ENCODE measurements at regions not wholly inside any gene's neighbourhood (a gene's known extent, or its start where the extent isn't known, plus 50 kb on each side); places are given as distances from the start of the nearest gene placed in this dataset.

DNA sequence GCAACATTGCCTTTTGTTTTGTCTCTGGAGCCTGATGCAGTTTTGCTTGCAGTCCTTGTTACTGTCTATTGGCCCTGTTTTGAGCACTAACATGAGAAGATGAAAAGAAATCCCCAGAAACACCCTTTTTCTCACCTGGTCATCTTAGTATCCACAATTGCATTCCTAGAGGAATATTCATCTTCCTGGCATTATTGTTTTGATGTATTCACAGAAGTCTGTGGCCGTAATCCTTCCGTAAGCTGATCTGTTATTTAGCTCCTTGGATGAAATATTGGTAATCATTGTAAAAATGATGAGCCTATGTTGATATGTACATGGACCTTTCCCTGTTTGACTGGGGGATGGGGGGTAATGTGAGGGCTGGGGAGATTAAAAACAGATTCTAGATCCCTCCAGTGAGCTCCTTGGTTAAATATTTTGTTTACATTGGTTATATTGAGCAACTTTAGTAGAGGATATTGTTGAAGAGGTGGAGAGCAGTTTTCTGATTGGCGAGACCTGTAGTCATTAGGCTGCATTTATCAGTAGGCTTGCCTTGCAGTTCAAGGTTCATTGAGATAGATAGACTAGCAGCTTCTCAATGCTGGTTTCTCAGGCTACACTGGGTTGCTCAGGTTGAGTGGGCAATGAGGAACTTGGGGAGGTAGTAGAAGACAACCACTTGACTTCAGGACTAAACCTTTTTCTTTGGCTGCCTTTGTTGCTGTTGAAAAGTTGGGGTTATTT, 117.5 kb downstream of the MACIR start:
- no peak for DNase-seq

DNA sequence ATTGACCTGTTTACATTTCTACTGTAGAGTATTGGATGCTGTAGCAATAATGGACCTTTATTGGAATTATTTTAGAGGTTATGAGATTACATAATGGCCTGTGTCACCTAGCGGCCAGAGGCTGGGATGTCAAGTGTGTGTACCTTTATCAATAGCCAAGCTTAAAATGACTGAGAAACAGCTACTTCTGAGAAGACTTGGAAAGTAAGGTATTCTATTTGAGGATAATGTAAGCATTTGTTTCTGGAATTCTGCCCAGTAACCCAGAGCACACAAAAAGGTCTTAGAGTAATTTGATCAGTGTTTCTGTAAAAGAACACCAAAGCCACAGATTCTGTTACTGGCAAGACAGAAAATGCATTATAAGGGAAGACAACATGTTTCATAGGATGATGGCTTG, 116.8 kb downstream of the MACIR start:
- DNase-seq, result no peak

DNA sequence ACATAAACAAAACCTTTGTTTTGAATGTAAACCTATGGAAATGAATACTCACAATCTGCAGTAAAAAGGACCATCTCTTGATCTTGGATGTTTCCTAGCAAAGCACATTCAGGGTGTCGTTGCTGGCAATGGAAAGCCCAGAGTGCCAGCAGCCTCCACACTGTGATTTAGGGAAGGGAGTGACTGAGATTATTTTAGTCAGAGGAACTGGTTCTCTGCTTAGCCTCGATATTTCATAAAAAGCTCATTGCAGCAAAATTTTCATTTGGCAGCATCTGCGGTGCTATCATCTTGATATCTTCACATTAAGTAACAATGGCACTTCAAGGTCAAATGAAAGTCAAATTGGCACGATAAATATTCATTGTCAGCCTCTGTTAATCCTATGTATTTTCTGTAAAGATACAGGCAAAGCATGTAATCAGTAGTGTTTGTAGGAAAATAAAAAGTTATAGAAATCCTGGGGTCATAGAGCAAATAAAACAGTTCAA, 116.0 kb downstream of the MACIR start:
- DNase-seq, result no peak

DNA sequence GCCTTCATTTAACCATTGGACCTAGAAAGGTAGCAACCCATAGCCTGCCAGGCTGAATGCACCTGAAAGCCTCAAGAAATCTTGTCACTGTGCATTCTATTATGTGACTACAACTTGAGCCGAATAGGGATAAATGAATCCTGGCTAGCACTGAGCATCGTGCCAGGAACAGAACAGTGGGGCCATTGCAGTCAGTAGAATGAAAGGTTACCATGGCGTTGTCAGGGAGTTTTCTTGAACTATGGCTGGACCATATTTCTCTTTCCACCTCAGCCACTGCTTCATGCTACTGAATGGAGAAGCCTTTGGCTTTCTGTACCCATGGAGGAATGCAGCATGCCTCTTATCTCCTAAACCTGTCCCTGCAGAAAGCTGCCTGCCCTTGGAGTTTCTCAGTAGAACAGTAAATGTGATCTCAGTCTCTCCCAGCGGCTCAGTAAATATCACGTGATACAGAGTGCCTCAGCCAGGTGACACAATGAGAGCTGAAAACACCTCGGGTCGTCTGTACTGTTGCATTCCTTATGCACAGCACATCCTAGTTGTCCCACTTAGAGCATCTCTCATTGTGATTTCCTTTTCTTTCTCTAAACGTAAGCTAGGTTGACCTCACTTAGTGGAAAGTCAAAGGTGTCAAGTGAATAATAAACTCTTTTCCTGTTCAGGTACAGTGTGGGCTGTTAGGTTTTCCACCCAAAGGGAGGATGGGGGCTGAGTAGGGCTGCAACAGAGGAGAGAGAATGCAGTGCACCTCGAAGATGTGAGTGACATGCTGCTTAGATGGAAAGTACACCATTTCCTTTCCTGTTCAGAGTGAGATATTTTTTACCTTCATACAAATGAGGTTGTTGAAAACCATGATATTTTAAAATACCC, 115.3 kb downstream of the MACIR start:
- DNase-seq, result no peak

DNA sequence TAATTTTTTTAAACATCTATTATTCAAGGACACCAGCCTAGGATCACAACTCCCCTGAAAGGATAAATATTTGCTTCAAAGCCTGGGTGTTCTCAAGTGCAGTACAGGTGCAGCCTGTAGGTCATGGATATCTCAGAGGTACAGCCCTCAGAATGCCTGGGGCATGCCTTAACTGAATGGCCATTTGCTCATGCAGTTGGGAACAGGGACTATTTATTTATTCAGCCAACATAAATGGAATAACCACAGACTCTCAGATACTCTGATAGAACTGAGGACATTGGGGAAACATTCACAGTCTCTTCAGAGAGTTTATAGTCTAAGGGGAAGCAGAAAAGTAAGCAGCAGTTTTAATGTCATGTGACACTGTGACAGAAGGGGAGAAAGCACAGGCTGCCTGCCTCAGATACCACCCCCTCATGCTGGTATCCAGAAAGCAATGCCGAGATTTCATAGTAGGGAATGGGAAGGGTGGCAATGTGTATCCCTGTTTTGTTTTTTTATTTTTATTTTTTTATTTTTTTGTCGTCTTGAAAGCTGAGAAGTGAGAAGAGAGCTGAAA, 112.6 kb downstream of the MACIR start:
- no peak for DNase-seq

DNA sequence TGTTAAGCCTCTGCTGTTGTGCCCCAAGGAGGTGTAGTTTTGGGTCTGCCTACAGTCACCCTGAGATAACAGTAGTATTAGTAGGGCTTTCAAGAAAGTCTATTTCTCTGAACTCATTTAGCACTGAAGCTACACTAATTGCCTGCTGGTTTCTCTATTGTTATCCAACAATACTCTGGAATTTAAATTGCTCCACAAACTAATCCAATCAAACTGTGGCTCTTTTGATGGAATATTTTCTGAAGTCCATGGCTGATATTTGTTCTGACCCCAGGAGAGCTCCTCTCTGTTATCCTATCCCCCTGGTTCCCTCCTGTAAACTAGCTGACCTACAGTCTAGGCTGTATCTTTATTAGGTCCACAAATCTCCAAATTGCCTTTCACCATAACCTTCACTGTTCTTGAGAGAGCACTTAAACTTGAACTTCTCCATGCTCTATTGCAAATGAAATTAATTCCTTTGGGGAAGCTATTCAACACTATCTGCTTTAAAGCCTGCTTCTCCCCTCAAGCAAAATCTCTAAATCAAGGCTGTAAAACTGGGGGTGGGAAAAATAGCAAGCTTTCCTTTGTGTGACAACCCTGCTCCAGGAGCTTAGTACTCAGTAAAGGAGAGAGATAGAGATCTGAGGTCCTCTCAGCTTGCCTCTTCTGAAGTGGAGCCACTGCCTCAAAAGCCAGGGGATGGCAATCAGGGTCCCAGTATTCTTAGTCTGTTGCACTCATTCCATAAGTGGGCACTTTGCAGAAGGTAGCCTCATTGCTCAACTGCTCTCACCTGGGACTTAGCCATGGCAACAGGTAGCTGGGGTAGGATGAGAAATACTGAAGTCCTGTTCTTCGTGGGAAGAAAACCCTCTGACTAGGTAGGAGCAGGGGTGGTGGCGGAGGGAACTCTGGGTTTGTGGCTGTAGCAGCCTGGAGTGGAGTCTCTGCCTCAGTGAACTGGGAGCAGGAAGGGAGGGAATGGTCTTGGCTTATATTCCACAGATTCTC, 110.9 kb downstream of the MACIR start:
- no peak for DNase-seq

DNA sequence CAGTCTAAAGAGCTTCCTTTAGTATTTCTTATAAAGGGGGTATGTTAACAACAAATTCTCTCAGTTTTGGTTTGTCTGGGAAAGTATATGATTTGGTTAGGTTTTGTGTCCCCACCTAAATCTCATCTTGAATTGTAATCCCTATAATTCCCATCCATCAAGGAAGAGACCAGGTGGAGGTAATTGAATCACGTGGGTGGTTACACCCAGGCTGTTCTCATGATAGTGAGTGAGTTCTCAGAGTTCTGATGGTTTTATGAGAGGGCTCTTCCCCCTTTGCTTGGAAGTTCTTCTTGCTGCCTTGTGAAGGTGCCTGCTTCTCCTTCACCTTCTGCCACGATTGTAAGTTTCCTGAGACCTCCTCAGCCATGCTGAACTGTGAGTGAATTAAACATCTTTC, 109.1 kb downstream of the MACIR start:
- no peak for DNase-seq

DNA sequence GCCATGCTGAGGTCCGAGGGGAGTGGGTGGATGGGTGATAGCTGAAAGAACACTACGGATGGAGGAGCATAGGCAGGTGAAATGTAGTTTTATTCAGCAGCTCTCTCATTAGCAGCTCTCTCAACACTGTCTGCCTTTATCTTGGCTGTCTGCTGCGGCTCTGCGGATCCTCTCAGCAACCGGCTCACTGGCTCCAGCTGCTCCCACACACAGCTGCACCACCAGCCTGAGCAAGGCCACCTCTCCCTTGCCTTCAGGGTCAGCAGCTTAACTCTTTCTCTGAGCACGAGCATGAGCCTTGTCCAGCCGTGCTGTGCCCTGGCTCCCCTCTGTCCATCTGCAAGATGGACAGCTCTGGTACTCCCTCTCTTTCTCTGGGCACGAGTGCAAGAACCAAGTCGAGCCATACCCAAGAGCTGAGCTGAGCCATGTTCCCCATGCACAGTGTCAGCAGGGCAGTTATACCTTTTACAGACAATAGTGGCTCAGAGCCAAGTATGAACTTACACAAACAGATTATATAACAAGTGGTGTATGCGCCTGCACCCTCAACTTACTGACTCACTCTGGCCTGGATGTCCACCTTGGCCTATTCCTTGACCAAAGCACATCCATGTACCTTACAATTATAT, 108.5 kb downstream of the MACIR start:
- no peak for DNase-seq

DNA sequence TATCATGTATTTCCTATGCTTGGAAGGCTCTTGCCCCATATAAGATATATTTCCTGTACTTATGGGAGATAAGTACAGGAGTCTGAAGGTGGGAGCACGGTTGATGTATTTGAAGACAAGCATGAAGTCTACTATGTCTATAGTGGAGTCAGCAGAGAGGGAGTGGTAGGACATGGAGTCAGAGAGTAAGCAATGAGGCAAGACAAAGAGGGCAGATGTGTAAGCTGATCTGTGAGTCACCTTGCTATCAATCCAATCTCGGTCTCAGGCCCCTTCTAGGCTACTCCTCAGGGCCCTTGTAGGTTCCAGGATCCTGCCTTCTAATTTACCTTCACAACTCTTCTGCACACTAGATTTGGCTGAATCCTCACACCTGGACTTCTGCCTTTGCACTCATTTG, 105.5 kb downstream of the MACIR start:
- DNase-seq, result no peak

DNA sequence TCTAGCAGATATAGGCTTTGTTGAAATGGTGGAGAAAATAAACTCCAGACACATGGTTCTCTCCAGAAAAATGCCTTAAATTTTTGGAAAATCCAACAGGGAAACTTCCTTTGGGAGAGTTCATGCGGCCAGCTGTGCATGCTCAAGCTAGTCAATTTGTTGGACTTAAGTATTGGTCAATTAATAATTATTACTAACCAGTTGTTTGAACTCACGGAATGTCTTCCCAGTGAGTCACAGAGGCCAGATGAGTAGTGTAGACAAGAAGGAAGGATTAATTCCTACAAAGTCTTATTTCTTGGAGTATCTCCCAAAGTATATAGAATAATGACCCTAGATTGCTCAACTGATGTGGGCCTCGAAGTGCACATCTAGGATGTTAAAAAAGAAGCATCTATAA, 103.6 kb downstream of the MACIR start:
- no peak for DNase-seq

DNA sequence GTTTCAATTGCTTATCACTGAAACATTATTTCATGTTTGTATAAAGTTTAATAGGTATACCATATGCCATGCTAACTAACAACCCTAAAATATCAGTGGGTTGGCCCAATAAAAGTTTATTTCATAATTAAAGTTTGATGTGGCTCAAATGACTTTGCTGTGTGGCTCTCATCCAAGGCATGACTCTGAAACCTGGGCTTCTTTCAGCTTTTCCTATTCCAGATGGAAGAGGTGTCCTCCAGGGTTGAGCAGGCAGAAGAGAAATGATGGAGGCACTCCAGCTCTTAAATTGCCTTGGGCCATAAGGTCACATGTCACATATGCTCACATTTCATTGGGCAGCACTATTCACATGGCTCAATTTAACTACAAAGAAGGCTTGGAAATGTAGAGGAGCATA, 101.9 kb downstream of the MACIR start:
- no peak for DNase-seq

DNA sequence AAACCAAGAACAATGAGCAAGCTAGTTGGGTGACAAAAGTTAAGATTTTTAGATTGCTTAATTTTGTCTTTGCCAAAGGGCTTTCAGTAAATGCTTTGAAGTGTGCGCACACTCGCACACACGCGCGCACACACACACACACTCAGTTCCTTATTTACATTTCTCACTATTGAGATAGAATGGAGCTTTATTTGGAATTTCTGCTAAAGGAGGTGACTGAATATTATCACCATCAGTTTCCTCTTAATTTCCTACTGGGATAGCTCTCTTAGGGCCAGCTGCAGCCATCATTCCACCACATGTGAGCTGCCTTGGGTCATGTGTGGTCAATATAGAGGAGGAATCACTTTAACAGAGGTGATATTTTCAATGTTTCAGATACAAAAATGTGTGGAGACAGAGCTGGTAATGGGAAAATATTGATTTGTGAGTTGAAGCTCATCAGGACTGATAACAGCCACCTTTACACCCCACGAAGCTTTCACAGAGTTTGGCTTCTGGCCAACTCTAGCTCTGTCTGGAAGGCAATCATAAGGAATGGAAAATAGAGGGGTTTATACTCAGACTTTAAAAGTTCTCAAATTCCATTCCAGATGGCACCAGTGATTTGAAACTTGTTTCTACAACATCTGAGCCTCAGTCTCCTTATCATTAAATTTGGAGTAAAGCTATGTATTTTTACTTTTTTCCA, 99.9 kb downstream of the MACIR start:
- no peak for DNase-seq

DNA sequence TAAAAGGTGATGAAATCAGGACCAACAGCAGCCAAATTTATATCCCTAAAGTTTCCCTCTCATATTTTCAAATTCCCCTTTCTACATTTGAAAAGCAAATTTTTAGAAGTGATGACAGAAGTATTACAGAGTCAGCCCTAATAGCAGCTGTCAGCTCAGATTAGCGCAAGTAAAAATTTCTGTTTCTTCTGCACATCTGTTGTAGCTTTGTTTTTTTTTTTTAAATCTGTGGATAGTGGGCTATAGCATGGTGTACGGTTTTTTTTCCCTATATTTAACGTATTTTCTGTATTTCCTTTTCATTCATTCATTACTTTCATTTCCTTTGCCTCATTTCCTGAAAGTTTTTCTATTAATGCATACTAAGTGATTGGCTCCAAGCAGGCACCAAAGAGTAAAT, 99.1 kb downstream of the MACIR start:
- DNase-seq, result no peak

DNA sequence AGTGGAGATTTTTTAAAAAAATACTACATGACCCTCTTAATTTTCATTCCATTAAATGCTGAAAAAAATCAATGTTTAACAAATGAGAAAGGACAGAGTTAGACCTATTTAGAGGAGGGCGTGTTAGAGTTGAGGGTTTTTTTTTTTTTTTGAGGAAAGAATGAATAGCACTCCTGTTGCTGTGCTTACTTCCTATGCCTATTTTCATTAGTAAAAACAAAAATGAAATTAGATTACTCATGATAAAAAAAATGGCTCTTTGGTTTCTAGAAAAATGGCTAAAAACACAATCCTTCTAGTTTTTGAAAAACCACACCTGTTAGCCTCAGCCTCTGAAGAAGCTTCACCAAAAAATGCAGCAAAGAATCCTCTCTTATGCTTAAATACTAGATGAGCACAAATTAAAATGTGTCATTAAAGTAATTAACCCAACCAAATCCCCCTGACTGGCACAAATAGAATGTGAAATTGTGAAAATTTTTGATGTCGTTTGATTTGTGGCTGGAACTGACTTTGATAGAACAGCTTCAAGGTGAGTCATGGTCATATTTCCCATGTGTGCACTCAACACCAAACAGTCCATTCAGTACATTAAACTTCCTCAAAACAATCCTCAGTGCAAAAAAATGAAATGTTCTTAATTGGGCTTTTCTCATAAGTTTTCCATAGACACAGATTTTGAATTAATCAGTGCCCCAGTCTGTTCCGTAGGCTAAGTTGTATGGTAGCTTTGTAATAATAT, 98.0 kb downstream of the MACIR start:
- DNase-seq, result no peak

DNA sequence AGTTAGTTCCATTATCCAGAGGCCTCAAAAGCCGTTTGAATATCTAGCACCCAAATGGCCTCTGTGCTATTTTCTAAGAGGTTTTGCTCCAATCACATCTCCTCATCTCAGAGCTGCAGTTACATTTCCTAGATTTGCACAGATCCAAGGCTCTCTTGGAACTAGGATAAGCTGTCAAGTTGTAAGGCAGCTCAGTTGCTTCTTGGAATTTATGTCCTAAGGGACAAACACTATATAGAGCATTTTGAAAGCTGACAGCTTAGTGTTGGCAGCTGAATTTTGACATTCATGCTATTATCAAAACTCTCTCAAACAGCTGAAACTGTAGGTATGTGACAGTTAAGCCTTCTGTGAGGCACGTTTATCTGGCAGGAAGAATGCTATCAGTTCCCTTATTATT, 97.0 kb downstream of the MACIR start:
- DNase-seq, result no peak

DNA sequence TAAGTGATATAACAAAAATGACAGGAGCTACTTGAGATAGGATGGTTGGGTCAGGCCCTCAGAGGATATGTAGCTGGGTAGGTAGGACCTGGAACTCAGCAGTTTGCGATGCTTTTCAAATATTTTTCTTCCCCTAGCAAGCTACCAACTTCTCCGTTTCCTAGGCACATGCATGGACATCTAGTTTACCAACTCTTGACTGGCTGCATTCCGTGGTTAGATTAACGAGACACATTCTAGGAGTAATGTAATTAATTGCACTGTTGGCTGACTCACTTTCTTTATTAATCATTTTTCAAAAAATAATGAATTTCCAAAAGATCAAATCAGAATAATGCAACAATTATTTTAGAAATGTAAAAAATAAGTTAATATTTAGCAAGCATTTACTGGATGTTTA, 95.9 kb downstream of the MACIR start:
- DNase-seq, result no peak

DNA sequence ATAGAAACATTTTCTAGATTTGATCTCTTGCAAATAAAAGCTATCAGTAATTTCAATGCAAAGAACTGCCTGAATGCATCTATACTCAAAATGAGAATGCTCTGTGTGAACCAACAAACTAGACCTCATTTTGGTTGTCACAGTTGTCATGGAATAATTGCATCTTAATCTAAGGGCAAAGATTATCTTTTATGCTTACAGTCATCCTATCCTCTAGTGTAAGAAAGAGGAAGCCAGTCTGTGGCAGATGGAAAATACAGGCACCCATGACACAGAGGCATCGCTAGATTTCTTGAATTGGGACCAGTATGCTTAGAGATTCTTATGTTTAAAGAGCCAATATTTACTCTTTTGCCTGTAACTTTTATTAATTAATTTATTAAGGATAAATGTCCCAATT, 95.0 kb downstream of the MACIR start:
- no peak for DNase-seq

DNA sequence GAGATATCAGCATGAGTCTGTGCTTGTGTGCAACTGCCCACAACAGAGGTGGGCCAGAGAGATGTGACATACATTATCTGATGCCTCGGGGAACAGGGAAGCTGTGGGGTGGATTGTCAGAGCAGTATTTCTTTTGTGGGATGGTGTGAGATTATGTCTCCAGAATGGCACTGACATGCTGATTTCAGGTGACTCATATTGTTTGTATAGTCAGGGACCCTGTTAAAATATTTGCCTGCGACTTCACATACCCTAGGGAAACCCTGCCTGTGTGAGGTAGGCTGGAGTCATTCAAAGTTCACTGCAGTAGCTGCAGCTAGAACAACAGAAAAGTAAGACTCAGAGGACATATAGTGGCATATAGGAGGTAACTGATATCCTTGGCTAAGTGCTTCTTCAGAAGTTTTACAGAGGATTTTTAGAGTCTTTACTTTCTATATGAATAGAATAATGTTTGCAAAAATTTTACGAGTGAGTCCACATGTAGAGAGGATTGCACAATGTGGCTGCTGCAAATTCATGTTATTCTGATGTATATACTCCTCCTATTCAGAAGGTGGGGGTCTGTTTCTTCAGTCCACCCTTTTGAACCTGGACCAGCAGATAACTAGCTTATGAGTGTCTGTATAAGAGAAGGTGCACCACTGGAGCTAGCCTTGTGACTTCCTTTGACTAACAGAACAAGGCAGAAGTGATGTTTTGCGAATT, 89.3 kb downstream of the MACIR start:
- no peak for DNase-seq

DNA sequence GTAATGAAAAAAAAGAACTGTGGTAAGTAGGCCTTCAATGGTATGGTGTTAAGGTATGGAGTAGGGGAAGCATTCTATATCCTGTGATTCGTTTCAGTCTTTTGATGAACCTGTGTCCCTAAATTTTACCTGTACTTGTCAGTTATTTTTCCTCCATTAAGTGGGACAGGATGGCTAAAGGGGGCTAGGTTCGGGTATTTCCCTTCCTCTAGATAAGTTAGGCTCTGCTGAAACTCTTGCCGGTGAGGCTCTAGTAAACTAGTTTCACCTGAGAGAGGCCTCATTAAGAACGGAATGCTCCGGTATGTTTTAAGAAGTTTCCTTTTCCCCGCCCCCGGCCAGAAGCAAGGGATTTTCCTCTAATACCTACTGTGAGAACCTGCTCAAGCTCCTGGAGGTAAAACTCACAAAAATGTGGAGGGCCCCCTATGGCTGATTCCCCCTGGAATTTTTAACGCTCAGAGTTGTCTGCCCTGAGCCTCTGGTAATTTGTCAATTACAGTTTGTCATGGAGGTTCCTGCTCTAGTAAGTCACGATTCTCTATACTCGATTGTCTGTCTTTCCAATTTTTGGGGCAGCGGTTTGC, 87.7 kb downstream of the MACIR start:
- DNase-seq, result no peak
